ENCODE measurements at regions not wholly inside any gene's neighbourhood (a gene's known extent, or its start where the extent isn't known, plus 50 kb on each side); places are given as distances from the start of the nearest gene placed in this dataset.

DNA sequence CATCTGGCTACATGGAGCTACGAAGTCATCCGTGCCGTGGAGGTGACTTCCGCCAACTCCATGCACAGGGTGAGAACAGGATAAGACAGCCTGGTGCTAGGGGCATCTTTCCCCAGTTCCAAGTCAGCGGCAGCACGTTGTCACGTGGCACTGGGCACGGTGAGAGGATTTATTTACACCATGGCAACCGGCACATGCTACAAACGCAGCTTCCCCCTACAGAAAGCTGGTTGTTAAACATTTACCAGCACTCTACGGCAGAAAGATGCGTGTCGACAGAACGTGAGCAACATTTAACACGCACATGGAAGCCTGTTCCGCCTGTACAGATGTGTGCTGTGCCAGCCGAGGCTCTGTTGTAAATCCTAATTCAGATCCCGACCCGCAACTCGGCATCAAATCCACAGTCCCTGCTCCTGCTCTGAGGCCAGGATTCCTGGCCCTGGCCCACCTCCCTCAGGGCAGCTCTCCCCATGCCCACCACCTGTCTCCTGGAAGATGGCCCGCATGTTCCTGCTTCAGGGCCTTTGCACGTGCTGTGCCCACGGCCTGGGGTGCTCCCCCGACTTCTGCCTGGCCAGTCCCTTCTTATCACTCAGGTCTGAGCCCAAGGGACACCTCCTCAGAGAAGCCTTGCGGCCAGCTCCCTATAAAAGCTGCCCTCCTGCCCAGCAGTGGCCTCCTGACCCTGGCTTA lies 114.1 kb downstream of the RFLNA start:
- peak overlapping the region; percentile 50 for H2AK9ac ChIP-seq (replicated peaks; ENCODE audit: low read depth, low read length, poor library complexity)
- H3K4me3 ChIP-seq (ENCODE audit: insufficient read depth, low read depth, low read length), result no peak overlapping the region
- H3K18ac ChIP-seq (ENCODE audit: low read depth, low read length), result no peak overlapping the region
- no peak overlapping the region for H3K4ac ChIP-seq (ENCODE audit: low read depth, low read length)
- DNase-seq (no peak), ATAC-seq (ENCODE audit: low read depth) (no peak)
- WGBS, 2 experiments (ENCODE audit: extremely low coverage in 2 of 2, insufficient read length in 1 of 2), result 99% methylated on average over 12 of the region's 25 CpGs; no CpG with 5 or more reads in 1 of the 2 experiments
- H3K14ac ChIP-seq (replicated peaks; ENCODE audit: low read depth, low read length), result no peak overlapping the region
- no peak overlapping the region for H2AK5ac ChIP-seq (ENCODE audit: low read depth, low read length)
- in situ Hi-C loops (cut with MboI; ENCODE audit: low sequenced_read_pairs) (no loop called here), dilution Hi-C loops (cut with HindIII; ENCODE audit: low sequenced_read_pairs, unreplicated experiment) (no loop called here), intact Hi-C loops (cut with micrococcal nuclease) (no loop called here)
- no peak overlapping the region for H3K9ac ChIP-seq (ENCODE audit: low read depth, low read length)
- H3K36me3 ChIP-seq (ENCODE audit: control insufficient read depth, insufficient read depth, low read length), result peaks cover 19% of the 10 kb centered on the region; the same call in 1 of the 2 replicates
- no peak overlapping the region for H2AFZ ChIP-seq (replicated peaks; ENCODE audit: low read length, poor library complexity)
- ChIA-PET CTCF (interaction anchor here (0.6 to 1.7 kb wide), 2 partner anchors 10 to 529 kb away, joined by 3 to 6 read pairs; no protein-coding TSS in a partner anchor), POLR2A (ENCODE audit: unreplicated experiment) (interaction anchor here (0.8 kb wide), 1 partner anchor 20 kb away, joined by 10 read pairs; no protein-coding TSS in a partner anchor)
- no peak overlapping the region for H3K4me2 ChIP-seq (ENCODE audit: low read depth, low read length)
- H2BK120ac ChIP-seq (ENCODE audit: low read depth, low read length), result no peak overlapping the region
- H4K8ac ChIP-seq (ENCODE audit: low read depth in 2 of 2, low read length in 2 of 2), result no peak overlapping the region
- no TSS peak for BruUV-seq (replicated peaks)
- peaks cover 10% of the 10 kb centered on the region for H4K20me1 ChIP-seq (ENCODE audit: insufficient read depth, low read length)
- H2BK15ac ChIP-seq (ENCODE audit: low read depth, low read length), result no peak overlapping the region
- no peaks in the 10 kb centered on the region for H3K9me3 ChIP-seq (ENCODE audit: control insufficient read depth, insufficient read depth, low read length)
- H3K79me1 ChIP-seq (ENCODE audit: low read depth in 1 of 2, low read length in 2 of 2), result peaks cover 37 to 91% of the 10 kb centered on the region in 2 experiments
- H3K9me1 ChIP-seq (ENCODE audit: insufficient read depth, low read length), result peaks cover 16% of the 10 kb centered on the region
- H3K27me3 ChIP-seq (ENCODE audit: control insufficient read depth, insufficient read depth, low read length), result no peaks in the 10 kb centered on the region
- no peak overlapping the region for H4K5ac ChIP-seq (ENCODE audit: low read depth, low read length)
- TF ChIP-seq BHLHE40 (IDR thresholded peaks at IDR 0.05; ENCODE audit: low read depth, low read length) (no peak), NFE2L2 (IDR thresholded peaks at IDR 0.05; ENCODE audit: low read depth, low read length) (no peak), FOS (IDR thresholded peaks at IDR 0.05; ENCODE audit: low read depth, low read length) (no peak), POLR2A (IDR thresholded peaks at IDR 0.05; ENCODE audit: low read depth, low read length) (no peak), MAFK (IDR thresholded peaks at IDR 0.05; ENCODE audit: low read depth, low read length) (no peak), CEBPB (IDR thresholded peaks at IDR 0.05; ENCODE audit: low read depth, low read length) (no peak), ELK1 (IDR thresholded peaks at IDR 0.05; ENCODE audit: borderline replicate concordance, low read depth, low read length) (no peak), MXI1 (IDR thresholded peaks at IDR 0.05; ENCODE audit: borderline replicate concordance, low read depth, low read length) (no peak), RFX5 (IDR thresholded peaks at IDR 0.05; ENCODE audit: low read depth, low read length) (no peak), SMC3 (IDR thresholded peaks at IDR 0.05; ENCODE audit: low read depth, low read length) (no peak), CHD1 (IDR thresholded peaks at IDR 0.05; ENCODE audit: low read depth, low read length) (no peak)
- TF ChIP-seq, protein P1, sequence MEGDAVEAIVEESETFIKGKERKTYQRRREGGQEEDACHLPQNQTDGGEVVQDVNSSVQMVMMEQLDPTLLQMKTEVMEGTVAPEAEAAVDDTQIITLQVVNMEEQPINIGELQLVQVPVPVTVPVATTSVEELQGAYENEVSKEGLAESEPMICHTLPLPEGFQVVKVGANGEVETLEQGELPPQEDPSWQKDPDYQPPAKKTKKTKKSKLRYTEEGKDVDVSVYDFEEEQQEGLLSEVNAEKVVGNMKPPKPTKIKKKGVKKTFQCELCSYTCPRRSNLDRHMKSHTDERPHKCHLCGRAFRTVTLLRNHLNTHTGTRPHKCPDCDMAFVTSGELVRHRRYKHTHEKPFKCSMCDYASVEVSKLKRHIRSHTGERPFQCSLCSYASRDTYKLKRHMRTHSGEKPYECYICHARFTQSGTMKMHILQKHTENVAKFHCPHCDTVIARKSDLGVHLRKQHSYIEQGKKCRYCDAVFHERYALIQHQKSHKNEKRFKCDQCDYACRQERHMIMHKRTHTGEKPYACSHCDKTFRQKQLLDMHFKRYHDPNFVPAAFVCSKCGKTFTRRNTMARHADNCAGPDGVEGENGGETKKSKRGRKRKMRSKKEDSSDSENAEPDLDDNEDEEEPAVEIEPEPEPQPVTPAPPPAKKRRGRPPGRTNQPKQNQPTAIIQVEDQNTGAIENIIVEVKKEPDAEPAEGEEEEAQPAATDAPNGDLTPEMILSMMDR (conservative IDR thresholded peaks at IDR 0.05; ENCODE audit: low read depth, low read length), result no peak
- TF ChIP-seq, protein P2, sequence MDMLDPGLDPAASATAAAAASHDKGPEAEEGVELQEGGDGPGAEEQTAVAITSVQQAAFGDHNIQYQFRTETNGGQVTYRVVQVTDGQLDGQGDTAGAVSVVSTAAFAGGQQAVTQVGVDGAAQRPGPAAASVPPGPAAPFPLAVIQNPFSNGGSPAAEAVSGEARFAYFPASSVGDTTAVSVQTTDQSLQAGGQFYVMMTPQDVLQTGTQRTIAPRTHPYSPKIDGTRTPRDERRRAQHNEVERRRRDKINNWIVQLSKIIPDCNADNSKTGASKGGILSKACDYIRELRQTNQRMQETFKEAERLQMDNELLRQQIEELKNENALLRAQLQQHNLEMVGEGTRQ (IDR thresholded peaks at IDR 0.05; ENCODE audit: low read depth, low read length), result no peak
- H2BK5ac ChIP-seq (ENCODE audit: low read depth, low read length, poor library complexity, severe bottlenecking), result no peak overlapping the region
- H3K23ac ChIP-seq (ENCODE audit: low read depth, low read length), result no peak overlapping the region
- H4K91ac ChIP-seq (ENCODE audit: insufficient read depth, low read depth, low read length), result no peak overlapping the region; the same call in 1 of the 2 replicates
- peaks cover 29% of the 10 kb centered on the region for H3K4me1 ChIP-seq (ENCODE audit: control insufficient read depth, insufficient read depth, low read length)
- no peak overlapping the region for H3K56ac ChIP-seq (ENCODE audit: extremely low read depth, insufficient read depth, low read length)
- H3K27ac ChIP-seq (ENCODE audit: insufficient read depth, low read length), result no peak overlapping the region
- H2BK20ac ChIP-seq (ENCODE audit: low read depth, low read length), result no peak overlapping the region

All from IMR-90 (cell line).